HPDE6-E6E7 (cell line): ENCODE measurements at regions not wholly inside any gene's neighbourhood (a gene's known extent, or its start where the extent isn't known, plus 50 kb on each side); places are given as distances from the start of the nearest gene placed in this dataset.
A peak's percentile ranks its signal among the peaks of the same experiment; 100 is the strongest.
"Not testable (repeated sequence)": the region's sequence is repeated elsewhere in the genome, so short reads cannot be mapped to it uniquely, and the experiment has no call there.

Source experiments
- DNase-seq: peaks from one replicate; pipeline ENCODE4 v3.0.0; 2011; ENCODE audit warnings: missing footprints; ENCODE audit errors: extremely low spot score

- no peak for DNase-seq
Measured at GRCh38 chr10:106384496-106384895, 780.0 kb downstream of the SORCS1 start.

- DNase-seq = no peak
Measured at GRCh38 chr10:106380706-106381105, 783.8 kb downstream of the SORCS1 start.

GRCh38 chr10:106378251-106378650 lies 786.3 kb downstream of the SORCS1 start:
- no peak for DNase-seq

GRCh38 chr10:106370751-106371150 lies 793.8 kb downstream of the SORCS1 start:
- DNase-seq = no peak

- peak; percentile 8 for DNase-seq
Measured at GRCh38 chr10:106360870-106361269, 803.6 kb downstream of the SORCS1 start.

GRCh38 chr10:106355450-106355849 lies 809.1 kb downstream of the SORCS1 start:
- no peak for DNase-seq

GRCh38 chr10:106348933-106349332 lies 815.6 kb downstream of the SORCS1 start:
- DNase-seq = no peak

- DNase-seq = no peak
Measured at GRCh38 chr10:106347547-106347946, 817.0 kb downstream of the SORCS1 start.

- not testable (repeated sequence) for DNase-seq
Measured at GRCh38 chr10:106343539-106343938, 821.0 kb downstream of the SORCS1 start.

GRCh38 chr10:106341356-106341755 lies 823.1 kb downstream of the SORCS1 start:
- DNase-seq = no peak

GRCh38 chr10:106338486-106338885 lies 826.0 kb downstream of the SORCS1 start:
- no peak for DNase-seq

- no peak for DNase-seq
Measured at GRCh38 chr10:106336874-106337273, 827.6 kb downstream of the SORCS1 start.

GRCh38 chr10:106327747-106328146 lies 836.8 kb downstream of the SORCS1 start:
- DNase-seq = no peak

- no peak for DNase-seq
Measured at GRCh38 chr10:106320876-106321275, 843.6 kb downstream of the SORCS1 start.

GRCh38 chr10:106320078-106320477 lies 844.4 kb downstream of the SORCS1 start:
- DNase-seq = no peak

- no peak for DNase-seq
Measured at GRCh38 chr10:106317554-106317953, 847.0 kb downstream of the SORCS1 start.

- no peak for DNase-seq
Measured at GRCh38 chr10:106313041-106313440, 851.5 kb downstream of the SORCS1 start.

- no peak for DNase-seq
Measured at GRCh38 chr10:106312087-106312486, 852.4 kb downstream of the SORCS1 start.

GRCh38 chr10:106311590-106311989 lies 852.9 kb downstream of the SORCS1 start:
- no peak for DNase-seq

GRCh38 chr10:106310596-106310995 lies 853.9 kb downstream of the SORCS1 start:
- no peak for DNase-seq

GRCh38 chr10:106309376-106309775 lies 855.1 kb downstream of the SORCS1 start:
- DNase-seq = no peak

GRCh38 chr10:106308284-106308683 lies 856.2 kb downstream of the SORCS1 start:
- no peak for DNase-seq

GRCh38 chr10:106304056-106304455 lies 860.5 kb downstream of the SORCS1 start:
- no peak for DNase-seq

GRCh38 chr10:106302961-106303360 lies 861.5 kb downstream of the SORCS1 start:
- no peak for DNase-seq

- DNase-seq = no peak
Measured at GRCh38 chr10:106301146-106301545, 863.4 kb downstream of the SORCS1 start.
